HFFc6 (cell line): ENCODE measurements at regions not wholly inside any gene's neighbourhood (a gene's known extent, or its start where the extent isn't known, plus 50 kb on each side); places are given as distances from the start of the nearest gene placed in this dataset.
"Not testable (repeated sequence)": the region's sequence is repeated elsewhere in the genome, so short reads cannot be mapped to it uniquely, and the experiment has no call there.

Experiments
- DNase-seq: peaks from one replicate; pipeline ENCODE4 v3.0.0-alpha.2; 2018
- H3K27ac Mint-ChIP-seq: 2 replicates; pipeline ENCODE4 v1.8.0; 2020; ENCODE audit warnings: mild to moderate bottlenecking, mixed read lengths
- H3K27me3 Mint-ChIP-seq: 2 replicates; pipeline ENCODE4 v1.8.0; 2021; ENCODE audit warnings: mild to moderate bottlenecking, moderate library complexity, mixed read lengths; ENCODE audit not compliant: insufficient read depth
- H3K36me3 Mint-ChIP-seq: 2 replicates; pipeline ENCODE4 v1.8.0; 2021; ENCODE audit warnings: low read depth, mixed read lengths
- H3K4me1 Mint-ChIP-seq: 2 replicates; pipeline ENCODE4 v1.8.0; 2020; ENCODE audit warnings: low read depth, mixed read lengths
- H3K4me3 Mint-ChIP-seq: 2 replicates; pipeline ENCODE4 v1.8.0; 2020; ENCODE audit warnings: mild to moderate bottlenecking, moderate library complexity, mixed read lengths
- H3K9me3 Mint-ChIP-seq: 2 replicates; pipeline ENCODE4 v1.8.0; 2020; ENCODE audit warnings: mild to moderate bottlenecking, mixed read lengths
- TF ChIP-seq, protein P1 (sequence below): fragments of 200-600 bp; sonication (generic); IDR thresholded peaks from 2 replicates; pipeline ENCODE4 v1.5.0; 2021; ENCODE audit warnings: antibody characterized with exemption, mild to moderate bottlenecking

- Mint-ChIP-seq H3K27me3 (peaks cover 2% of the 10 kb centered on the region; the same call in 1 of the 2 replicates), H3K27ac (no peak overlapping the region)
- TF ChIP-seq, protein P1, sequence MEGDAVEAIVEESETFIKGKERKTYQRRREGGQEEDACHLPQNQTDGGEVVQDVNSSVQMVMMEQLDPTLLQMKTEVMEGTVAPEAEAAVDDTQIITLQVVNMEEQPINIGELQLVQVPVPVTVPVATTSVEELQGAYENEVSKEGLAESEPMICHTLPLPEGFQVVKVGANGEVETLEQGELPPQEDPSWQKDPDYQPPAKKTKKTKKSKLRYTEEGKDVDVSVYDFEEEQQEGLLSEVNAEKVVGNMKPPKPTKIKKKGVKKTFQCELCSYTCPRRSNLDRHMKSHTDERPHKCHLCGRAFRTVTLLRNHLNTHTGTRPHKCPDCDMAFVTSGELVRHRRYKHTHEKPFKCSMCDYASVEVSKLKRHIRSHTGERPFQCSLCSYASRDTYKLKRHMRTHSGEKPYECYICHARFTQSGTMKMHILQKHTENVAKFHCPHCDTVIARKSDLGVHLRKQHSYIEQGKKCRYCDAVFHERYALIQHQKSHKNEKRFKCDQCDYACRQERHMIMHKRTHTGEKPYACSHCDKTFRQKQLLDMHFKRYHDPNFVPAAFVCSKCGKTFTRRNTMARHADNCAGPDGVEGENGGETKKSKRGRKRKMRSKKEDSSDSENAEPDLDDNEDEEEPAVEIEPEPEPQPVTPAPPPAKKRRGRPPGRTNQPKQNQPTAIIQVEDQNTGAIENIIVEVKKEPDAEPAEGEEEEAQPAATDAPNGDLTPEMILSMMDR = no peak
Observed at GRCh38 chr2:16222326-16222725, 282.0 kb downstream of the MYCN start.

GRCh38 chr2:16221461-16222010 is 281.2 kb downstream of the MYCN start:
- TF ChIP-seq, protein P1 = no peak
- Mint-ChIP-seq H3K27me3 (peaks cover 2% of the 10 kb centered on the region; the same call in 1 of the 2 replicates), H3K36me3 (no peaks in the 10 kb centered on the region; the same call in 1 of the 2 replicates), H3K9me3 (peaks cover 46% of the 10 kb centered on the region), H3K4me3 (no peak overlapping the region), H3K27ac (no peak overlapping the region), H3K4me1 (no peaks in the 10 kb centered on the region)
- DNase-seq = no peak

More at GRCh38 chr2:16222326-16222725, 282.0 kb downstream of the MYCN start:
- Mint-ChIP-seq H3K4me3 (no peak overlapping the region), H3K4me1 (no peaks in the 10 kb centered on the region), H3K36me3 (no peaks in the 10 kb centered on the region; the same call in 1 of the 2 replicates), H3K9me3 (peaks cover 48% of the 10 kb centered on the region)
- DNase-seq = no peak

DNA sequence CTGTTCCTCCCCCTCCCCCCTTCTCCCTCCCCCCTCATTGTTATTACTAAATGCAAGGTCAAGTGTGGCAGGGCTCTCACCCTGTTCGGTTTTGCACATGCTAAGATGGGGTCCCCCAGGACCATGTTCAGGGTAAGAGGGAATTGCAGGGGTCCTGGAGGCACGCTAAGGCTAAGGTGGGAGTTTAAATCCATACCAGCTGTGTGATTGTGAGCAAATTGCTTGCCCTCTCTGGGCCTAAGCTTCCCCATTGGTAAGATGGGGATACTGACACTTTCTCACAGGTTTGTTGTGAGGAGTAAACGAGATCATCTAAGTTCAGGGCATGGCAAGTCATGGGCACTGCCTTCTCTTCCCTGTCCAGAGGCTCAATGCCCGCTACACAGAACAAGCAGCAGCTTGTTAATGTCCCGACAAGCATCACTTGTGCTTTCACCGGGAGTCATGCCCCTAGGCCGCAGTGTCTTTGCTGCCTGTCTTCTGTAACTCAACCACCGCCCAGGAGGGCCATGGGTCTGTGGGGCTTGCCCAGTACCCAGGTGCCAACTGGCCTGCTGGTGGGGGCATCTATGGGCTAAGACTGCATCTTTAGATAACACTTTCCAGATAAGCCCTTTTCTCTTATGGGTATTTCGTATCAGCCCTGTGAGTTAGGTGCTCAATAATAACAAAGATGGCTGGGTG is 279.1 kb downstream of the MYCN start:
- peaks cover 41% of the 10 kb centered on the region for H3K9me3 Mint-ChIP-seq
- H3K27ac Mint-ChIP-seq = no peak overlapping the region
- TF ChIP-seq, protein P1 = no peak
- no peaks in the 10 kb centered on the region; the same call in 1 of the 2 replicates for H3K36me3 Mint-ChIP-seq
- H3K4me1 Mint-ChIP-seq = no peaks in the 10 kb centered on the region
- H3K4me3 Mint-ChIP-seq = no peak overlapping the region
- peaks cover 2% of the 10 kb centered on the region; the same call in 1 of the 2 replicates for H3K27me3 Mint-ChIP-seq
- no peak for DNase-seq

GRCh38 chr2:16218625-16219024 is 278.3 kb downstream of the MYCN start:
- TF ChIP-seq, protein P1 = no peak
- Mint-ChIP-seq H3K4me1 (no peaks in the 10 kb centered on the region), H3K9me3 (peaks cover 37% of the 10 kb centered on the region), H3K27me3 (peaks cover 2% of the 10 kb centered on the region; the same call in 1 of the 2 replicates), H3K36me3 (no peaks in the 10 kb centered on the region; the same call in 1 of the 2 replicates), H3K27ac (no peak overlapping the region), H3K4me3 (no peak overlapping the region)
- no peak for DNase-seq

DNA sequence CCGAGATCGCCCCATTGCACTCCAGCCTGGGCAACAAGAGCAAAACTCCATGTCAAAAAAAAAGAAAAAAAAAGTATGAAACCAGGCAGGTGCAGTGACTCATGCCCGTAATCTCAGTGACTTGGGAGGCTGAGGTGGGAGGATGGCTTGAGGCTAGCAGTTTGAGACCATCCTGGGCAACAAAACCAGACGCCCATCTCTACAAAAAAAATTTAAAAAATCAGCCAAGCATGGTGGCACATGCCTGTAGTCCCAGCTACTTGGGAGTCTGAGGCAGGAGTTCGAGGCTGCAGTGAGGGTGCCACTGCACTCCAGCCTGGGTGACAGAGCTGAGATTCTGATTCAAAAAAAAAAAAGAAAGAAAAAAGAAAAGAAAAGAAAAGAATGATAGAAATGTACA is 277.8 kb downstream of the MYCN start:
- DNase-seq = no peak
- Mint-ChIP-seq H3K4me3 (no peak overlapping the region), H3K9me3 (peaks cover 32% of the 10 kb centered on the region), H3K27me3 (peaks cover 2% of the 10 kb centered on the region; the same call in 1 of the 2 replicates), H3K27ac (no peak overlapping the region), H3K36me3 (no peaks in the 10 kb centered on the region; the same call in 1 of the 2 replicates), H3K4me1 (no peaks in the 10 kb centered on the region)
- TF ChIP-seq, protein P1 = no peak

DNA sequence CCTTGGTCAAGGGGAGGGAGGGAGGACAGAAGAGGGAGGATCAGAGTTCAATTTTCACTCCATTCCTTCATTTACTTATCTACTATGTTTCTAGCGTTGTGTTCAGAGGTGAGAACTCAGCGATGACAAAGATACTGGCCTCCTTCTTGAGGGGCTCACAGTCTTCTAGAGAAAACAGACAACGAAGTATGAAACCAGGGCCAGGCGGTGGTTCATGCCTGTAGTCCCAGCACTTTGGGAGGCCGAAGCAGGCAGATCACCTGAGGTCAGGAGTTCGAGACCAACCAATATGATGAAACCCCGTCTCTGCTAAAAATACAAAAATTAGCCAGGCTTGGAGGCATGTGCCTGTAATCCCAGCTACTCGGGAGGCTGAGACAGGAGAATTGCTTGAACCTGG is 277.4 kb downstream of the MYCN start:
- H3K27me3 Mint-ChIP-seq, H3K4me3 Mint-ChIP-seq, H3K27ac Mint-ChIP-seq, H3K4me1 Mint-ChIP-seq, H3K36me3 Mint-ChIP-seq, DNase-seq: not testable (repeated sequence)
- H3K9me3 Mint-ChIP-seq = peaks cover 32% of the 10 kb centered on the region
